T-cell (primary cell): ENCODE measurements at regions not wholly inside any gene's neighbourhood (a gene's known extent, or its start where the extent isn't known, plus 50 kb on each side); places are given as distances from the start of the nearest gene placed in this dataset.
A peak's percentile ranks its signal among the peaks of the same experiment; 100 is the strongest.
"Not testable (repeated sequence)": the region's sequence is repeated elsewhere in the genome, so short reads cannot be mapped to it uniquely, and the experiment has no call there.

Experiments
- ATAC-seq, 4 experiments: fragments of 200-7000 bp in 3 of 4; fragments of 150-1000 bp in 1 of 4; cut with Tn5 transposase; replicated peaks in 1 of 4; 1 replicate in 3 of 4; 2 replicates in 1 of 4; pipeline ENCODE4 v1.10.0; 2021; ENCODE audit warnings: moderate library complexity in 3 of 4, mild to moderate bottlenecking in 2 of 4, moderate number of reproducible peaks in 1 of 4
- CTCF ChIA-PET, 2 donors: fragments of 300-600 bp; sonication (Branson Sonifier 250); formaldehyde crosslinking; loops; one replicate each; lab custom pipeline; 2022; ENCODE audit warnings: antibody characterized with exemption in 2 of 2; lab: Charles Lee
- POLR2A ChIA-PET, 2 donors: fragments of 300-600 bp; sonication (Branson Sonifier 250); formaldehyde crosslinking; loops; one replicate each; lab custom pipeline; 2022; ENCODE audit warnings: antibody characterized with exemption in 2 of 2; lab: Charles Lee
- DNase-seq, 35 experiments: peaks; one replicate each; pipeline versions ENCODE4 v3.0.0 to v3.0.0-alpha.2; 2013 to 2023
- H3K27ac ChIP-seq: one replicate; pipeline ENCODE4 v1.5.1; 2013; ENCODE audit warnings: low read length
- H3K27me3 ChIP-seq, 2 experiments: replicated peaks in 1 of 2; 1 replicate in 1 of 2; 2 replicates in 1 of 2; pipeline versions ENCODE4 v1.6.1 to v1.7.0; 2013; ENCODE audit warnings: low read length in 1 of 2, mixed read lengths in 1 of 2; ENCODE audit not compliant: control insufficient read depth in 2 of 2, insufficient read depth in 2 of 2; ENCODE audit errors: extremely low read depth in 1 of 2
- H3K36me3 ChIP-seq, 2 donors: 1 replicate in 1 of 2; 2 replicates in 1 of 2; pipeline versions ENCODE4 v1.6.1 to v1.7.0; 2013; ENCODE audit warnings: low read length in 1 of 2; ENCODE audit not compliant: control insufficient read depth in 2 of 2, insufficient read depth in 1 of 2; ENCODE audit errors: extremely low read depth in 1 of 2
- H3K4me1 ChIP-seq, 2 experiments: 1 replicate in 1 of 2; 2 replicates in 1 of 2; pipeline versions ENCODE4 v1.6.1 to v1.7.0; 2013; ENCODE audit warnings: low read length in 2 of 2, mixed read lengths in 1 of 2; ENCODE audit not compliant: insufficient read depth in 2 of 2, control insufficient read depth in 1 of 2; ENCODE audit errors: extremely low read depth in 1 of 2
- H3K4me3 ChIP-seq, 2 donors: 1 replicate in 1 of 2; 2 replicates in 1 of 2; pipeline versions ENCODE4 v1.5.1 to v1.7.0; 2013; ENCODE audit warnings: mild to moderate bottlenecking in 2 of 2, low read length in 1 of 2, moderate library complexity in 1 of 2; ENCODE audit not compliant: control insufficient read depth in 1 of 2; ENCODE audit errors: extremely low read depth in 1 of 2
- H3K9me3 ChIP-seq: 2 replicates; pipeline ENCODE4 v1.7.0; 2013
- H3K27ac Mint-ChIP-seq, 2 donors: one replicate each; pipeline ENCODE4 v1.8.0; 2020 to 2021; ENCODE audit warnings: mild to moderate bottlenecking in 2 of 2, mixed read lengths in 2 of 2
- H3K27me3 Mint-ChIP-seq, 2 donors: one replicate each; pipeline ENCODE4 v1.8.0; 2021 to 2022; ENCODE audit warnings: mixed read lengths in 2 of 2
- H3K36me3 Mint-ChIP-seq: one replicate; pipeline ENCODE4 v1.8.0; 2021; ENCODE audit warnings: mixed read lengths
- H3K4me1 Mint-ChIP-seq, 3 donors: one replicate each; pipeline ENCODE4 v1.8.0; 2020 to 2022; ENCODE audit warnings: mixed read lengths in 3 of 3, mild to moderate bottlenecking in 1 of 3
- H3K4me3 Mint-ChIP-seq, 3 donors: one replicate each; pipeline ENCODE4 v1.8.0; 2020 to 2022; ENCODE audit warnings: mild to moderate bottlenecking in 3 of 3, mixed read lengths in 3 of 3, moderate library complexity in 3 of 3
- H3K9me3 Mint-ChIP-seq, 3 donors: one replicate each; pipeline ENCODE4 v1.8.0; 2020 to 2022; ENCODE audit warnings: mixed read lengths in 3 of 3
- WGBS: methylation state at CpG from one replicate; pipeline ENCODE4 v1.1.5; 2013; ENCODE audit warnings: missing lambda C conversion rate; ENCODE audit not compliant: insufficient coverage; 5-methylcytosine and 5-hydroxymethylcytosine counted together

DNA sequence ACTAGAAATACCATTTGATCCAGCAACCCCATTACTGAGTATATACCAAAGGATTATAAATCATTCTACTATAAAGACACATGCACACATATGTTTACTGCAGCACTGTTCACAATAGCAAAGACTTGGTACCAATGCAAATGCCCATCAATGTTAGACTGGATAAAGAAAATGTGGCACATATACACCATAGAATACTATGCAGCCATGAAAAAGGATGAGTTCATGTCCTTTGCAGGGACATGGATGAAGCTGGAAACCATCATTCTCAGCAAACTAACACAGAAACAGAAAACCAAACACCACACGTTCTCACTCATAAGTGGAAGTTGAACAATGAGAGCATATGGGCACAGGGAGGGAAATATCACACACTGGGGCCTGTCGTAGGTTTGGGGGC, 106.0 kb downstream of the SPATA18 start:
- H3K27me3 ChIP-seq, H3K4me1 Mint-ChIP-seq, H3K36me3 ChIP-seq, H3K4me1 ChIP-seq, H3K4me3 ChIP-seq, H3K27ac ChIP-seq, H3K27me3 Mint-ChIP-seq, H3K9me3 ChIP-seq, ATAC-seq, H3K27ac Mint-ChIP-seq, H3K4me3 Mint-ChIP-seq, DNase-seq, POLR2A ChIA-PET, H3K36me3 Mint-ChIP-seq: not testable (repeated sequence)
- WGBS: no CpG with 5 or more reads among the region's 2 CpGs
- peaks cover 13 to 15% (median 14%) of the 10 kb centered on the region in 3 donors for H3K9me3 Mint-ChIP-seq
- CTCF ChIA-PET: interaction anchor here in 1 of 2 donors (0.5 kb wide), 1 partner anchor 31 kb away, joined by 3 read pairs; no protein-coding TSS in a partner anchor

DNA sequence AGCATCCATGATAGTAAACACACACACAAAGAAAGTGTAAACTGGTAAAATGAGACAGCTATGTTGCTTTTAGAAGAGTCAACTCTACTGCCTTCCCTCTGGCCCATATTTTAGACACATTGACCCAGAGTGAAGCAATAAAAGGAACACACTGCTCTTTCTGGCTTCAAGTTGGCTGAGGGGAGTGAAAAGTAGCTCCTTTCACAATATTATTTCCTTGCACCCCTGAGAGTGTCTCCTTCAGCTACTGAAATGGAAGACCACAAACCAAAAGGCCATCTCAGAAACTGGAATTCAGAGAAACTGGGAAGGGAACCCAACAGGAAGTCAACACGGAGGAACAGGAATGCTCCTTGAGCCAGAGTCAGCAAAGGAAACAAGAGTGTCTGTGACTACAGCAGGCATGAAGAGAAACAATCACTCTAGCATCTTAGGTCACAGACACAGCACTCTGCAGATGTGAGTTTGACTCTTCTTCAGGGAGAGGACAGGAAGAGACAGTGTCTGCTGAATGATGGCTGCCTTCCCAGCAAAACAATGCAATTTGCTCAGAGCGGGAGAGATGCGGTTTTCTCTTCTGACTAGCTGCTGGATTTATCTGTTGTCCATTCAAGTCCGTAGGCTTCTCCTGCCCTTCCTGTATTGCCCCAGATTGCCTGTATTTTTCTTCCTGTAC, 106.7 kb downstream of the SPATA18 start:
- DNase-seq (no peak), ATAC-seq (no peak)
- Mint-ChIP-seq H3K4me1 (no peaks in the 10 kb centered on the region), H3K27ac (no peak overlapping the region), H3K36me3 (no peaks in the 10 kb centered on the region), H3K27me3 (no peaks in the 10 kb centered on the region), H3K4me3 (no peak overlapping the region), H3K9me3 (peaks cover 11 to 18% (median 13%) of the 10 kb centered on the region in 3 donors)
- Histone ChIP-seq H3K4me1 (no peaks in the 10 kb centered on the region), H3K9me3 (no peaks in the 10 kb centered on the region), H3K4me3 (no peak overlapping the region), H3K27ac (no peak overlapping the region), H3K36me3 (no peaks in the 10 kb centered on the region), H3K27me3 (no peaks in the 10 kb centered on the region)
- POLR2A ChIA-PET: no interaction called here
- CTCF ChIA-PET: interaction anchor here in 1 of 2 donors (0.5 kb wide), 1 partner anchor 30 kb away, joined by 3 read pairs; no protein-coding TSS in a partner anchor
- WGBS: 41% methylated on average over 4 of the region's 4 CpGs

DNA sequence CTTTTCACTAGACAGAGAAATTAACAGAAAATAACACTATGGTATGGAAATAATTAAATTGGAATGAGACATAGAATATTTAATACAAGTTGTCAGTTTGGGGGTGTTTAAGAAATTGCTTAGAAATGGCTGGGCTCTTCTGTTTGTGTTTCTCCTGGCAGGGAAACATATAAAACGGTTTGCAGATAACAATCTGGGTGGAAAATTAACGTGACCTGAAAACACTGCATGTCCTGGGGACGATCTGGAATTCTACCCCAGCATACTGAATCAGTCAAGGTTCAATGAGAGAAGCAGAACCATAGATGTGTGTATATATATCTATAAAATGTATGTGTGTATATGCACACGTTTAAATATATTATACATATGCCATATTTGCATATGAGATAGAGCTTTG, 109.8 kb downstream of the SPATA18 start:
- no peaks in the 10 kb centered on the region for H3K4me1 ChIP-seq
- Mint-ChIP-seq H3K9me3 (peaks cover under 1 to 13% (median 8%) of the 10 kb centered on the region in 3 donors), H3K4me3 (no peak overlapping the region), H3K27me3 (no peaks in the 10 kb centered on the region), H3K27ac (no peak overlapping the region), H3K36me3 (no peaks in the 10 kb centered on the region), H3K4me1 (no peaks in the 10 kb centered on the region)
- H3K27me3 ChIP-seq: no peaks in the 10 kb centered on the region
- ChIA-PET CTCF (interaction anchor here in 1 of 2 donors (0.5 kb wide), 1 partner anchor 463 kb away, joined by 3 read pairs; no protein-coding TSS in a partner anchor), POLR2A (no interaction called here)
- H3K4me3 ChIP-seq: no peak overlapping the region
- H3K9me3 ChIP-seq: no peaks in the 10 kb centered on the region
- DNase-seq (no peak), ATAC-seq (no peak)
- no peak overlapping the region for H3K27ac ChIP-seq
- WGBS: 47% methylated on average over 2 of the region's 4 CpGs
- H3K36me3 ChIP-seq: no peaks in the 10 kb centered on the region

DNA sequence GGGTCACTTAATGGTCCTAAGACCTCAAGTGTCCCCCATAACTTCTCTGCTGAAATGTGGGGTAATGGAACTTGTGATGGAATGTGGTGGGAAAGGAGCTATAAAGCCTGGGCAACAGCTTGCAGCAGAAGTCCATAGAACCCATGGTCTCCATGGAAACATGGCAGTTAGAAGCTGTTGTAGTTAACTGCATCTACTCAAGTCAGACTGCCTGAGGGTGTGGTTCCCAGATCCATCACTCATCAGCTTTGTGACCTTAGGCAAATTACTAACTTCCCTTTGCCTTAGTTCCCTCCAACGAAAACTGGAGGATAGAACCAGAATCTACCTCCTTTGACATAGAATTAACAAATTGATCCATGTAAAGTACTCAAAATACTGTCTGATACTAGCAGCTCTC, 113.0 kb downstream of the SPATA18 start:
- DNase-seq (no peak), ATAC-seq (no peak)
- Histone ChIP-seq H3K4me1 (no peaks in the 10 kb centered on the region), H3K4me3 (no peak overlapping the region), H3K9me3 (no peaks in the 10 kb centered on the region), H3K27me3 (no peaks in the 10 kb centered on the region), H3K27ac (no peak overlapping the region), H3K36me3 (no peaks in the 10 kb centered on the region)
- H3K4me1 Mint-ChIP-seq: no peaks in the 10 kb centered on the region
- ChIA-PET CTCF (no interaction called here), POLR2A (no interaction called here)
- no peak overlapping the region for H3K27ac Mint-ChIP-seq
- H3K27me3 Mint-ChIP-seq: no peaks in the 10 kb centered on the region
- peaks cover 8 to 17% (median 10%) of the 10 kb centered on the region in 3 donors for H3K9me3 Mint-ChIP-seq
- no peak overlapping the region for H3K4me3 Mint-ChIP-seq
- 0% methylated on average over 1 of the region's 1 CpG for WGBS
- H3K36me3 Mint-ChIP-seq: no peaks in the 10 kb centered on the region

DNA sequence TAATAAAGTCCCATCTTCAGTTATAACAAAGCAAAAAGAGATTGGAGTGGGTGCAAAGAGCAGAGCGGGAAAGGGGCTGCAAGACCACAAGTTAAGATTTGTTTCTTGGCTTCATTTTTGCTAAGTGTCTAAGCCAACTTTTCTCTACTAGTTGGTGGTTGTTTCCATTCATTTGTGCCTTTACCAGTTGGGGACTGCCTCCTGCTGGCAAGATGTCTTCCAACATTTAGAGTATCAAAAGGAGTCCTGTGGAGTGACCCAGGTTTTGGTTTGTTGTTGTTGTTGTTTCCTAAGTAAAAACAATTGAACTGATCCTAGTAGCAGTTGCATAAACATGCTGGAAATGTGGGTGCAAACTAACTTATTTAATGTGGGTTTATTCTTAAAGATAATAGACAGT, 121.1 kb downstream of the SPATA18 start:
- ChIA-PET POLR2A (no interaction called here), CTCF (no interaction called here)
- Histone ChIP-seq H3K27me3 (no peaks in the 10 kb centered on the region), H3K27ac (no peak overlapping the region), H3K4me3 (no peak overlapping the region), H3K9me3 (no peaks in the 10 kb centered on the region), H3K4me1 (no peaks in the 10 kb centered on the region), H3K36me3 (no peaks in the 10 kb centered on the region)
- H3K36me3 Mint-ChIP-seq: no peaks in the 10 kb centered on the region
- no peak overlapping the region for H3K4me3 Mint-ChIP-seq
- H3K9me3 Mint-ChIP-seq: peaks cover 0 to 10% (median 5%) of the 10 kb centered on the region in 3 donors
- WGBS: 57% methylated on average over 1 of the region's 1 CpG
- ATAC-seq: no peak
- peak in 1 of 35 experiments; percentile 1 for DNase-seq
- no peaks in the 10 kb centered on the region for H3K27me3 Mint-ChIP-seq
- H3K27ac Mint-ChIP-seq: no peak overlapping the region
- H3K4me1 Mint-ChIP-seq: no peaks in the 10 kb centered on the region

DNA sequence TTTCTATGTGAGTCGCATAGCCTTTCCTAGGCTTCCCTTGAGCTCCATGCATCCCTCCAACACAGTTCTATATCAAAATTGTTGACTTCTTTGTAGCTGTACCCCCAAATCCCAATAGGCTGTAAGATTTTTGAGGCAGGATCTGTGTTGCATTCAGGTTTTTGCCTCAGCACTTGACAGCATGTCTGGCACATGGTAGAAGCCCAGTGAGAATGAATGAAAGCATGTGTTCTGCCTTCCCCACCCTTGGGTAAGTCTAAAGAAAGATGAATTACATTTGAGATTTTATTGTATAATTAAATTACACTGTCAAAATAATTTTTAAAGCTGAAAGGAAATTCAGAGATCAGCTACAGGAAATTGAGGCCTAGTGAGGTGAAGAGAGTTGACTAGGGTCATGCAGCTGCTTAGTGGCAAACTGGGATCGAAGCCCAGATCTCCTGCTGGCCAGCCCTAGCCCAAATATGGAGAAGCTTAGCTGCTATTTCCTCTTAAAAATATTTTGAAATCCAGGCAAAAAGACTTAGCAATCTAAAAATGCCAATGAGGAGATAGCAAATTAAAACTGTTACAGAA, 122.5 kb downstream of the SPATA18 start:
- no CpG with 5 or more reads among the region's 2 CpGs for WGBS
- DNase-seq (no peak), ATAC-seq (no peak)
- Histone ChIP-seq H3K4me3 (no peak overlapping the region), H3K36me3 (no peaks in the 10 kb centered on the region), H3K27me3 (no peaks in the 10 kb centered on the region), H3K9me3 (no peaks in the 10 kb centered on the region), H3K4me1 (no peaks in the 10 kb centered on the region), H3K27ac (no peak overlapping the region)
- Mint-ChIP-seq H3K27ac (no peak overlapping the region), H3K27me3 (no peaks in the 10 kb centered on the region), H3K4me1 (no peaks in the 10 kb centered on the region), H3K4me3 (no peak overlapping the region), H3K9me3 (peaks cover 0 to 9% (median 5%) of the 10 kb centered on the region in 3 donors), H3K36me3 (no peaks in the 10 kb centered on the region)
- ChIA-PET CTCF (no interaction called here), POLR2A (no interaction called here)
